Neural cell (in vitro differentiated cells): ENCODE measurements at regions not wholly inside any gene's neighbourhood (a gene's known extent, or its start where the extent isn't known, plus 50 kb on each side); places are given as distances from the start of the nearest gene placed in this dataset.

ENCODE experiments used
- H2AFZ ChIP-seq: fragments of 200-600, 300-800 bp; sonication (generic), shearing (Covaris generic); 2 replicates; pipeline ENCODE4 v1.6.0; 2014; ENCODE audit warnings: low read depth, mild to moderate bottlenecking, antibody characterized with exemption, low read length, moderate library complexity
- H3F3A ChIP-seq: fragments of 200-600 bp; shearing (Covaris generic); 2 replicates; pipeline ENCODE4 v1.6.1; 2016; ENCODE audit warnings: mild to moderate bottlenecking, moderate library complexity, mixed read lengths, antibody characterized with exemption, low read length; ENCODE audit not compliant: insufficient read depth, poor library complexity, severe bottlenecking
- H3K27ac ChIP-seq: fragments of 200-600, 300-800 bp; sonication (generic), shearing (Covaris generic); 2 replicates; pipeline ENCODE4 v1.5.1; 2014; ENCODE audit warnings: mild to moderate bottlenecking, low read length, moderate library complexity
- H3K27me3 ChIP-seq: fragments of 300-800, 200-600 bp; sonication (generic), shearing (Covaris generic); 2 replicates; pipeline ENCODE4 v1.6.0; 2014; ENCODE audit warnings: mild to moderate bottlenecking, low read depth, low read length, moderate library complexity; ENCODE audit not compliant: insufficient read depth
- H3K36me3 ChIP-seq: fragments of 300-800, 200-600 bp; sonication (generic), shearing (Covaris generic); 2 replicates; pipeline ENCODE4 v1.5.1; 2014; ENCODE audit warnings: mild to moderate bottlenecking, antibody characterized with exemption, low read length, moderate library complexity; ENCODE audit not compliant: insufficient read depth
- H3K4me2 ChIP-seq: fragments of 300-800, 200-600 bp; sonication (generic), shearing (Covaris generic); 2 replicates; pipeline ENCODE4 v1.6.0; 2014; ENCODE audit warnings: mild to moderate bottlenecking, low read length
- H3K4me3 ChIP-seq: fragments of 300-800, 200-600 bp; sonication (generic), shearing (Covaris generic); 2 replicates; pipeline ENCODE4 v1.5.1; 2014; ENCODE audit warnings: mild to moderate bottlenecking, low read length, moderate library complexity
- H3K79me2 ChIP-seq: fragments of 200-600 bp; shearing (Covaris generic); replicated peaks from 2 replicates; pipeline ENCODE4 v1.6.0; 2014; ENCODE audit warnings: mild to moderate bottlenecking, low read length, moderate library complexity; ENCODE audit not compliant: insufficient read depth
- H3K9ac ChIP-seq: fragments of 300-800, 200-600 bp; sonication (generic), shearing (Covaris generic); 2 replicates; pipeline ENCODE4 v1.6.1; 2016; ENCODE audit warnings: mild to moderate bottlenecking, low read length, mixed read lengths
- H3K9me2 ChIP-seq: fragments of 200-600 bp; shearing (Covaris generic); 2 replicates; pipeline ENCODE4 v1.6.1; 2016; ENCODE audit warnings: mild to moderate bottlenecking, low read length, mixed read lengths; ENCODE audit not compliant: insufficient read depth
- H3K9me3 ChIP-seq: fragments of 200-600, 300-800 bp; sonication (generic), shearing (Covaris generic); 2 replicates; pipeline ENCODE4 v1.6.1; 2016; ENCODE audit warnings: mild to moderate bottlenecking, mixed run types, low read length, moderate library complexity, mixed read lengths
- H4K20me1 ChIP-seq: fragments of 200-600 bp; shearing (Covaris generic); 2 replicates; pipeline ENCODE4 v1.6.1; 2016; ENCODE audit warnings: mild to moderate bottlenecking, mixed run types; ENCODE audit not compliant: insufficient read depth
- CTCF ChIP-seq: fragments of 450-650 bp; IDR thresholded peaks from 2 replicates; pipeline ENCODE4 v1.5.1; 2014; ENCODE audit warnings: antibody characterized with exemption, mild to moderate bottlenecking, moderate library complexity; ENCODE audit not compliant: poor library complexity, severe bottlenecking
- EP300 ChIP-seq: fragments of 450-650 bp; conservative IDR thresholded peaks from 2 replicates; pipeline ENCODE4 v1.6.1; 2014; ENCODE audit warnings: antibody characterized with exemption, mild to moderate bottlenecking, moderate library complexity; ENCODE audit not compliant: poor library complexity, severe bottlenecking
- EZH2 ChIP-seq: fragments of 200-600, 300-800 bp; shearing (Covaris generic), sonication (generic); IDR thresholded peaks from 2 replicates; pipeline ENCODE4 v1.6.1; 2014; ENCODE audit warnings: antibody characterized with exemption, low read length, borderline replicate concordance, mild to moderate bottlenecking; ENCODE audit not compliant: insufficient read depth, poor library complexity, severe bottlenecking
- MXI1 ChIP-seq: fragments of 450-650 bp; conservative IDR thresholded peaks from 2 replicates; pipeline ENCODE4 v1.6.1; 2014; ENCODE audit warnings: antibody characterized with exemption, mild to moderate bottlenecking; ENCODE audit not compliant: poor library complexity, severe bottlenecking
- POLR2AphosphoS5 ChIP-seq: IDR thresholded peaks from 2 replicates; pipeline ENCODE4 v1.6.1; 2012
- RAD21 ChIP-seq: fragments of 450-650 bp; conservative IDR thresholded peaks from 2 replicates; pipeline ENCODE4 v1.6.1; 2014; ENCODE audit warnings: antibody characterized with exemption, mild to moderate bottlenecking, moderate library complexity
- REST ChIP-seq: IDR thresholded peaks from 2 replicates; pipeline ENCODE4 v1.6.1; 2012; ENCODE audit warnings: borderline replicate concordance
- SMC3 ChIP-seq: fragments of 450-650 bp; conservative IDR thresholded peaks from 2 replicates; pipeline ENCODE4 v1.6.1; 2014; ENCODE audit warnings: antibody characterized with exemption, mild to moderate bottlenecking, moderate library complexity; ENCODE audit not compliant: poor library complexity
- TAF1 ChIP-seq: IDR thresholded peaks from 2 replicates; pipeline ENCODE4 v1.6.1; 2012; ENCODE audit warnings: low read depth

GRCh38 chr17:27403480-27404005, 52.7 kb upstream of the KSR1 start:
- Histone ChIP-seq H3F3A (no peaks in the 10 kb centered on the region), H3K9ac (no peak overlapping the region), H3K9me2 (no peaks in the 10 kb centered on the region), H4K20me1 (no peaks in the 10 kb centered on the region), H3K4me2 (no peak overlapping the region), H3K36me3 (no peaks in the 10 kb centered on the region), H3K9me3 (no peaks in the 10 kb centered on the region), H3K4me3 (no peak overlapping the region), H3K27ac (no peak overlapping the region), H3K79me2 (no peaks in the 10 kb centered on the region), H3K27me3 (no peaks in the 10 kb centered on the region), H2AFZ (no peak overlapping the region)
- TF ChIP-seq EP300 = no peak
- TF ChIP-seq REST = no peak
- TF ChIP-seq TAF1 = no peak
- no peak for TF ChIP-seq EZH2
- TF ChIP-seq CTCF = no peak
- no peak for TF ChIP-seq POLR2AphosphoS5
- TF ChIP-seq RAD21 = no peak

GRCh38 chr17:27404676-27405075, 51.6 kb upstream of the KSR1 start:
- H3K79me2 ChIP-seq = no peaks in the 10 kb centered on the region
- H3K9ac ChIP-seq = no peak overlapping the region
- no peaks in the 10 kb centered on the region for H3K9me2 ChIP-seq
- TF ChIP-seq RAD21 (no peak), POLR2AphosphoS5 (no peak), SMC3 (no peak), TAF1 (no peak), EP300 (no peak), MXI1 (no peak), REST (no peak), EZH2 (no peak), CTCF (no peak)
- no peaks in the 10 kb centered on the region for H4K20me1 ChIP-seq
- no peak overlapping the region for H3K4me2 ChIP-seq
- no peak overlapping the region for H3K4me3 ChIP-seq
- no peak overlapping the region for H3K27ac ChIP-seq
- no peak overlapping the region for H2AFZ ChIP-seq
- no peaks in the 10 kb centered on the region for H3K27me3 ChIP-seq
- no peaks in the 10 kb centered on the region for H3K9me3 ChIP-seq
- H3K36me3 ChIP-seq = no peaks in the 10 kb centered on the region
- no peaks in the 10 kb centered on the region for H3F3A ChIP-seq
